Effector memory CD8-positive, alpha-beta T cell (primary cell): ENCODE measurements at regions not wholly inside any gene's neighbourhood (a gene's known extent, or its start where the extent isn't known, plus 50 kb on each side); places are given as distances from the start of the nearest gene placed in this dataset.

Experiments
- ATAC-seq: fragments of 150-1000 bp; cut with Tn5 transposase; replicated peaks from 2 replicates; pipeline ENCODE4 v1.10.0; 2021; ENCODE audit warnings: mild to moderate bottlenecking, moderate library complexity
- DNase-seq, 3 experiments: peaks; one replicate each; pipeline ENCODE4 v3.0.0; 2021
- H3K27ac Mint-ChIP-seq, 2 donors: one replicate each; pipeline ENCODE4 v1.8.0; 2022; ENCODE audit warnings: mild to moderate bottlenecking in 2 of 2, mixed read lengths in 2 of 2, moderate library complexity in 2 of 2
- H3K27me3 Mint-ChIP-seq, 2 donors: one replicate each; pipeline ENCODE4 v1.8.0; 2022; ENCODE audit warnings: mixed read lengths in 2 of 2
- H3K36me3 Mint-ChIP-seq: one replicate; pipeline ENCODE4 v1.8.0; 2022; ENCODE audit warnings: mild to moderate bottlenecking, moderate library complexity, mixed read lengths; ENCODE audit not compliant: insufficient read depth
- H3K4me1 Mint-ChIP-seq, 2 donors: one replicate each; pipeline ENCODE4 v1.8.0; 2022; ENCODE audit warnings: low read depth in 2 of 2, mixed read lengths in 2 of 2
- H3K4me3 Mint-ChIP-seq, 2 donors: one replicate each; pipeline ENCODE4 v1.8.0; 2022; ENCODE audit warnings: mild to moderate bottlenecking in 2 of 2, mixed read lengths in 2 of 2, moderate library complexity in 2 of 2
- H3K9me3 Mint-ChIP-seq, 2 donors: one replicate each; pipeline ENCODE4 v1.8.0; 2022; ENCODE audit warnings: mixed read lengths in 2 of 2

GRCh38 chr1:53405737-53406136, 53.5 kb upstream of the DMRTB1 start:
- Mint-ChIP-seq H3K36me3 (peaks cover 9% of the 10 kb centered on the region), H3K27ac (no peak overlapping the region), H3K4me1 (peaks cover 26 to 27% of the 10 kb centered on the region in 2 donors), H3K4me3 (no peak overlapping the region), H3K27me3 (peaks cover 0 to 8% of the 10 kb centered on the region in 2 donors), H3K9me3 (no peaks in the 10 kb centered on the region)
- no peak for ATAC-seq
- DNase-seq: no peak

GRCh38 chr1:53406551-53407235, 52.5 kb upstream of the DMRTB1 start:
- peaks cover 35 to 36% of the 10 kb centered on the region in 2 donors for H3K4me1 Mint-ChIP-seq
- H3K27me3 Mint-ChIP-seq: no peaks in the 10 kb centered on the region
- H3K9me3 Mint-ChIP-seq: no peaks in the 10 kb centered on the region
- H3K36me3 Mint-ChIP-seq: peaks cover 9% of the 10 kb centered on the region
- peak overlapping the region; percentile 93 to 98 for H3K27ac Mint-ChIP-seq
- no peak for DNase-seq
- no peak overlapping the region for H3K4me3 Mint-ChIP-seq
- ATAC-seq: no peak

- H3K4me1 Mint-ChIP-seq: peaks cover 47 to 51% of the 10 kb centered on the region in 2 donors
Observed at GRCh38 chr1:53408013-53408754, 51.0 kb upstream of the DMRTB1 start.

GRCh38 chr1:53408755-53409129, 50.5 kb upstream of the DMRTB1 start:
- DNase-seq (no peak), ATAC-seq (no peak)
- Mint-ChIP-seq H3K27ac (peak overlapping the region; percentile 93 to 98), H3K4me1 (peaks cover 52 to 56% of the 10 kb centered on the region in 2 donors), H3K36me3 (peaks cover 11% of the 10 kb centered on the region), H3K9me3 (no peaks in the 10 kb centered on the region), H3K4me3 (no peak overlapping the region), H3K27me3 (no peaks in the 10 kb centered on the region)

More at GRCh38 chr1:53408013-53408754, 51.0 kb upstream of the DMRTB1 start:
- peak overlapping the region; percentile 93 to 98 for H3K27ac Mint-ChIP-seq
- H3K4me3 Mint-ChIP-seq: peak overlapping the region; percentile 19 to 28
- no peaks in the 10 kb centered on the region for H3K9me3 Mint-ChIP-seq
- no peaks in the 10 kb centered on the region for H3K27me3 Mint-ChIP-seq
- ATAC-seq (no peak), DNase-seq (no peak)
- H3K36me3 Mint-ChIP-seq: peaks cover 9% of the 10 kb centered on the region

- DNase-seq (no peak), ATAC-seq (no peak)
- H3K9me3 Mint-ChIP-seq: no peaks in the 10 kb centered on the region
- H3K27me3 Mint-ChIP-seq: no peaks in the 10 kb centered on the region
- peak overlapping the region; percentile 93 to 98 for H3K27ac Mint-ChIP-seq
- peaks cover 15% of the 10 kb centered on the region for H3K36me3 Mint-ChIP-seq
- peak overlapping the region; percentile 55 to 77 for H3K4me3 Mint-ChIP-seq
- H3K4me1 Mint-ChIP-seq: peaks cover 57 to 61% of the 10 kb centered on the region in 2 donors
Observed at GRCh38 chr1:53409233-53409632, 50.0 kb upstream of the DMRTB1 start.
